Parathyroid adenoma (tissue), 2 donors: ENCODE measurements at regions not wholly inside any gene's neighbourhood (a gene's known extent, or its start where the extent isn't known, plus 50 kb on each side); places are given as distances from the start of the nearest gene placed in this dataset.

Experiments used
- H2AFZ ChIP-seq: fragments of 300-600 bp; sonication (generic); one replicate; pipeline ENCODE4 v1.7.0; 2017; ENCODE audit warnings: antibody characterized with exemption, mild to moderate bottlenecking
- H3K27ac ChIP-seq: fragments of 300-600 bp; sonication (generic); one replicate; pipeline ENCODE4 v1.7.0; 2017
- H3K27me3 ChIP-seq: fragments of 300-600 bp; sonication (generic); one replicate; pipeline ENCODE4 v1.7.0; 2017; ENCODE audit warnings: low read length; ENCODE audit not compliant: control insufficient read depth, insufficient read depth
- H3K36me3 ChIP-seq: fragments of 300-600 bp; sonication (generic); one replicate; pipeline ENCODE4 v1.7.0; 2017; ENCODE audit warnings: low read length; ENCODE audit not compliant: control insufficient read depth, insufficient read depth
- H3K4me1 ChIP-seq: fragments of 300-600 bp; sonication (generic); one replicate; pipeline ENCODE4 v1.7.0; 2017; ENCODE audit warnings: control low read depth
- H3K4me2 ChIP-seq: fragments of 300-600 bp; sonication (generic); one replicate; pipeline ENCODE4 v1.7.0; 2017; ENCODE audit warnings: low read length
- H3K4me3 ChIP-seq: fragments of 300-600 bp; sonication (generic); one replicate; pipeline ENCODE4 v1.7.0; 2017; ENCODE audit warnings: low read depth, low read length
- H3K79me2 ChIP-seq: fragments of 300-600 bp; sonication (generic); one replicate; pipeline ENCODE4 v1.7.0; 2017; ENCODE audit warnings: control low read depth
- H3K9ac ChIP-seq: fragments of 300-600 bp; sonication (generic); one replicate; pipeline ENCODE4 v1.7.0; 2017; ENCODE audit warnings: mild to moderate bottlenecking
- H3K9me3 ChIP-seq: fragments of 300-600 bp; sonication (generic); one replicate; pipeline ENCODE4 v1.7.0; 2017; ENCODE audit warnings: low read length; ENCODE audit not compliant: control insufficient read depth
- CTCF ChIP-seq: fragments of 300-600 bp; sonication (generic); IDR thresholded peaks from one replicate; pipeline ENCODE4 v1.7.0; 2017; ENCODE audit warnings: antibody characterized with exemption, mild to moderate bottlenecking
- donor health status: primary hyperparathyroidism.

GRCh38 chr13:38498271-38498670 is 148.6 kb downstream of the UFM1 start:
- Histone ChIP-seq H3K4me2 (no peak overlapping the region), H2AFZ (no peak overlapping the region), H3K9ac (no peak overlapping the region), H3K9me3 (no peaks in the 10 kb centered on the region), H3K4me3 (no peak overlapping the region), H3K79me2 (no peaks in the 10 kb centered on the region), H3K27me3 (no peaks in the 10 kb centered on the region), H3K36me3 (no peaks in the 10 kb centered on the region), H3K27ac (no peak overlapping the region), H3K4me1 (no peaks in the 10 kb centered on the region)
- no peak for TF ChIP-seq CTCF

GRCh38 chr13:38514575-38514974 is 164.9 kb downstream of the UFM1 start:
- no peak overlapping the region for H2AFZ ChIP-seq
- no peak overlapping the region for H3K4me2 ChIP-seq
- H3K9ac ChIP-seq = no peak overlapping the region
- no peak overlapping the region for H3K27ac ChIP-seq
- no peaks in the 10 kb centered on the region for H3K4me1 ChIP-seq
- H3K36me3 ChIP-seq = no peaks in the 10 kb centered on the region
- no peak overlapping the region for H3K4me3 ChIP-seq
- no peak for TF ChIP-seq CTCF
- no peaks in the 10 kb centered on the region for H3K27me3 ChIP-seq
- H3K79me2 ChIP-seq = no peaks in the 10 kb centered on the region
- no peaks in the 10 kb centered on the region for H3K9me3 ChIP-seq

GRCh38 chr13:38518328-38518727 is 168.5 kb upstream of the FREM2 start:
- Histone ChIP-seq H3K4me2 (no peak overlapping the region), H3K4me1 (no peaks in the 10 kb centered on the region), H3K9me3 (no peaks in the 10 kb centered on the region), H3K36me3 (no peaks in the 10 kb centered on the region), H2AFZ (no peak overlapping the region), H3K27me3 (no peaks in the 10 kb centered on the region), H3K79me2 (no peaks in the 10 kb centered on the region), H3K27ac (no peak overlapping the region), H3K9ac (no peak overlapping the region), H3K4me3 (no peak overlapping the region)
- no peak for TF ChIP-seq CTCF

- no peak overlapping the region for H2AFZ ChIP-seq
Measured at GRCh38 chr13:38519229-38519911, 167.5 kb upstream of the FREM2 start.

More at GRCh38 chr13:38519229-38519911, 167.5 kb upstream of the FREM2 start:
- no peaks in the 10 kb centered on the region for H3K79me2 ChIP-seq
- no peaks in the 10 kb centered on the region for H3K9me3 ChIP-seq
- no peak overlapping the region for H3K9ac ChIP-seq
- no peak for TF ChIP-seq CTCF
- H3K4me3 ChIP-seq = no peak overlapping the region
- H3K4me2 ChIP-seq = no peak overlapping the region
- no peak overlapping the region for H3K27ac ChIP-seq
- H3K27me3 ChIP-seq = no peaks in the 10 kb centered on the region
- no peaks in the 10 kb centered on the region for H3K4me1 ChIP-seq
- H3K36me3 ChIP-seq = no peaks in the 10 kb centered on the region
